ENCODE measurements at regions not wholly inside any gene's neighbourhood (a gene's known extent, or its start where the extent isn't known, plus 50 kb on each side); places are given as distances from the start of the nearest gene placed in this dataset.

DNA sequence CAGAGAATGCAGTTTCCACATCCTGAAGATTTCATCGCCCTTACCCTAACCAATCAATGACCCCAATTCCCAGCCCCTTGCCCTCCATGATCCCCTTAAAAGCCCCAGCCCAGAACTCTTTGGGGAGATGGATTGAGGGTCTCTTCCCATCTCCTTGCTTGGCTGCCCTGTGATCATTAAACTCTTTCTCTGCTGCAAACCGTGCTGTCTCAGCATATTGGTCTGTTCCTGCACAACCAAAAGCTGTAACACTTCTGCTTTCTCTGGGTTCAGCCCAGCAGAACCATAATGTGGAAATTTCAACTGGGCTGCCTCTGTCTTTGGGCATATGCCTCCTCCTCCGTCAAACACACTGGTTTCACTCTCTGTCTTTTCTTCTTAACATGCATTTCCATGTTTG lies 67.0 kb upstream of the NLRP1 start:
- Mint-ChIP-seq H3K9me3 (ENCODE audit: low read depth) (peaks cover 17% of the 10 kb centered on the region), H3K4me1 (ENCODE audit: low read depth) (no peaks in the 10 kb centered on the region), H3K27me3 (ENCODE audit: low read depth) (peaks cover 12% of the 10 kb centered on the region), H3K27ac (ENCODE audit: unreplicated experiment) (no peak overlapping the region), H3K4me3 (ENCODE audit: unreplicated experiment) (no peak overlapping the region), H3K36me3 (ENCODE audit: low read depth) (peaks cover 2% of the 10 kb centered on the region)
- no peak for DNase-seq (ENCODE audit: low spot score)
- TF ChIP-seq CTCF (IDR thresholded peaks at IDR 0.05), result no peak

- no peak for DNase-seq (ENCODE audit: low spot score)
Observed at GRCh38 chr17:5661491-5662125, 77.3 kb upstream of the NLRP1 start.

GRCh38 chr17:5662409-5663085 lies 78.2 kb upstream of the NLRP1 start:
- no peak for DNase-seq (ENCODE audit: low spot score)
- Mint-ChIP-seq H3K4me1 (ENCODE audit: low read depth) (no peaks in the 10 kb centered on the region), H3K27me3 (ENCODE audit: low read depth) (peaks cover 19% of the 10 kb centered on the region), H3K36me3 (ENCODE audit: low read depth) (no peaks in the 10 kb centered on the region), H3K4me3 (ENCODE audit: unreplicated experiment) (no peak overlapping the region), H3K27ac (ENCODE audit: unreplicated experiment) (no peak overlapping the region), H3K9me3 (ENCODE audit: low read depth) (no peaks in the 10 kb centered on the region)
- no peak for TF ChIP-seq CTCF (IDR thresholded peaks at IDR 0.05)

More at GRCh38 chr17:5661491-5662125, 77.3 kb upstream of the NLRP1 start:
- Mint-ChIP-seq H3K36me3 (ENCODE audit: low read depth) (no peaks in the 10 kb centered on the region), H3K4me3 (ENCODE audit: unreplicated experiment) (no peak overlapping the region), H3K9me3 (ENCODE audit: low read depth) (no peaks in the 10 kb centered on the region), H3K27ac (ENCODE audit: unreplicated experiment) (no peak overlapping the region), H3K27me3 (ENCODE audit: low read depth) (peaks cover 25% of the 10 kb centered on the region), H3K4me1 (ENCODE audit: low read depth) (no peaks in the 10 kb centered on the region)
- no peak for TF ChIP-seq CTCF (IDR thresholded peaks at IDR 0.05)

DNA sequence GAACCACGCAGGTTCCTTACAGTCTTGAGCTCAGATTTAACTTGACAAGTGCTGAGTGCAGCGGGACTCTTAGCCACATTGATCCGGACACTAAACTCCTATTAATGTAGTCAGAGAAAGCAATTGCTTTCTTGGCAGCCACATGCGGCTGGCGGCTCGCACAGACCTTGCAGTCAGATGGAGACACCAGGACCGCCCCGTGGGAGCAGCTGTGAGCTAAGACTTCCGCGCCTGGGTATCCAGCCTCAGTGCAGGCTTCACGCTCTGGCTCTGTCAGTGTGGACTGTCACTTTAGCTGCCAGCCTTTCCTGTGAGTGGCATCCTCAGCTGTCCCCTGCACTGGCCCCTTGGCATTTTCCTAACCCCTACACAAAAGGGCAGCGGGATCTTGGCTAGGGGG lies 80.9 kb upstream of the NLRP1 start:
- DNase-seq (ENCODE audit: low spot score), result no peak
- Mint-ChIP-seq H3K36me3 (ENCODE audit: low read depth) (no peaks in the 10 kb centered on the region), H3K4me3 (ENCODE audit: unreplicated experiment) (no peak overlapping the region), H3K4me1 (ENCODE audit: low read depth) (no peaks in the 10 kb centered on the region), H3K27me3 (ENCODE audit: low read depth) (peaks cover 32% of the 10 kb centered on the region), H3K9me3 (ENCODE audit: low read depth) (no peaks in the 10 kb centered on the region), H3K27ac (ENCODE audit: unreplicated experiment) (no peak overlapping the region)
- no peak for TF ChIP-seq CTCF (IDR thresholded peaks at IDR 0.05)

DNA sequence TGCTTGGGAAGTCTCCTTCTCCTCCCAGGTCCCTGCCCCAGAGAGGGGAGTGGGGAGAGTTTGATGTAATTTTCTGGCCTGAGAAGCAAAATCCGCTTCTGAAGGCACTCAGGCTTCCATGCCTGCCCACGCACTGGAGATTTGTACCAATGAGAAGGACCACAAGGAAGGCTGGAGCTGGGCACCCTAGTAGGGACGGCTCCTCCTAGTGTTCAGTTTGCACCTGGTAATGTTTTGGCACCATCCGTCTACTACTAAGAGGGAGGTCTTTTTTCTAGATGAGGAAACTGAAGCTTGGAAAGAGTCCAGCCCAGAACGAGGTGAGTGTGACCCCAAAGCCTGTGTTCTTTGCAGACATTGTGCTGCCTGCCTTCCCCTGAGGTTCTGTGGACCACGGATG lies 83.6 kb upstream of the NLRP1 start:
- no peaks in the 10 kb centered on the region for H3K4me1 Mint-ChIP-seq (ENCODE audit: low read depth)
- DNase-seq (ENCODE audit: low spot score), result no peak
- H3K36me3 Mint-ChIP-seq (ENCODE audit: low read depth), result no peaks in the 10 kb centered on the region
- peaks cover 28% of the 10 kb centered on the region for H3K27me3 Mint-ChIP-seq (ENCODE audit: low read depth)
- H3K4me3 Mint-ChIP-seq (ENCODE audit: unreplicated experiment), result no peak overlapping the region
- H3K9me3 Mint-ChIP-seq (ENCODE audit: low read depth), result no peaks in the 10 kb centered on the region
- TF ChIP-seq CTCF (IDR thresholded peaks at IDR 0.05), result no peak
- H3K27ac Mint-ChIP-seq (ENCODE audit: unreplicated experiment), result no peak overlapping the region
